ENCODE measurements at regions not wholly inside any gene's neighbourhood (a gene's known extent, or its start where the extent isn't known, plus 50 kb on each side); places are given as distances from the start of the nearest gene placed in this dataset.

- no peak for DNase-seq
Measured at GRCh38 chr4:13248621-13249298, 235.4 kb downstream of the RAB28 start.

GRCh38 chr4:13246107-13246506 is 238.0 kb downstream of the RAB28 start:
- DNase-seq: no peak

GRCh38 chr4:13244444-13244843 is 239.7 kb downstream of the RAB28 start:
- no peak for DNase-seq

- DNase-seq: no peak
Measured at GRCh38 chr4:13243152-13243551, 241.0 kb downstream of the RAB28 start.

GRCh38 chr4:13240066-13240465 is 244.1 kb downstream of the RAB28 start:
- DNase-seq: no peak

DNA sequence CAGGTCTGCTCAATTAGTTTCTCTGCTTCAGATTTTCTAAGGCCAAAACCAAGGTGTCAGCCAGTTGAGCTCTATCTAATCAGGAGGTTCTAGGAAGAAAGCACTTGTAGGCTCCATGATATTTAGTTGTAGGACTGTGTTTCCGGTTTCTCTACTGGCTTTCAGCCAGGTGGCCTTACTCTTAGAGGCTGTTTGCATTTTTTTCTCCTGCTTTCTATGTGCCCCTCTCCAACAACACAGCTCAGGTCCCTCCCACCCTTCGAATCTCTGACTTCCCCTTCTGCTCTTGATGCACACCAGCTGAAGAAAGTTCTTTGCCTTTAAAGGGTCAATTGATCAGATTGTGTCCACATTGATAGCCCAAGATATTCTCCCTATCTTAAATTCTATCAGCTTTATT is 245.2 kb downstream of the RAB28 start:
- DNase-seq: no peak

GRCh38 chr4:13236485-13236884 is 247.7 kb downstream of the RAB28 start:
- DNase-seq: no peak

- DNase-seq: no peak
Measured at GRCh38 chr4:13233755-13234154, 250.4 kb downstream of the RAB28 start.

GRCh38 chr4:13219971-13220370 is 264.2 kb downstream of the RAB28 start:
- no peak for DNase-seq

DNA sequence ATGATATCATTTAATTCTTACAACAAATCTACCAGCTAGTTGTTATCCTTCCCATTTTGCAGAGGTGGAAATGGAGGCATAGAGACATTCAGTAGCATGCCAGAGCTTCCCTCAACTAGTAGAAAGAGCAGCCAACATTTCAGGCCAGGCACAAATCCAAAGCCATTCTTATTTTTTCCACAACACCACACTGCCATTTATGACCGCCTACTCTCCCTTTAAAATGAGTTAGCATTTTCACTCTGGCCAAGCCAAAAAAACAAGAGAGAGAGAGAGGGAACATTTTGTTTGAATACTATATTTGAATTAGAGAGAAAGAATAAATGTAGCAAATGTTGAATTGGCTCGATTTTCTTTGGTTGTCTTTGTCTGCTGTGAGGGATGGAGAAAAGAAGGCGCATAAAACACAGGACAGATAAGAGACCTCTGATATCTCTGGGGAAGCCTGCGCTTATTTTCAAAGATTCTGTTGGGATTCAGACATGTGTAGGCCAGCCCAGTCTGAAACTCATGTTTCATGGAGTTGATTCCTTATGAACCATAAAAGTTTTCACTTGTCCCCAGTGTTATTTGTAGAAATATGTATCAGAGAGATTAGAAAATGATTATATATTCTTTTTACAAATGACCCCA is 265.7 kb downstream of the RAB28 start:
- DNase-seq: no peak

DNA sequence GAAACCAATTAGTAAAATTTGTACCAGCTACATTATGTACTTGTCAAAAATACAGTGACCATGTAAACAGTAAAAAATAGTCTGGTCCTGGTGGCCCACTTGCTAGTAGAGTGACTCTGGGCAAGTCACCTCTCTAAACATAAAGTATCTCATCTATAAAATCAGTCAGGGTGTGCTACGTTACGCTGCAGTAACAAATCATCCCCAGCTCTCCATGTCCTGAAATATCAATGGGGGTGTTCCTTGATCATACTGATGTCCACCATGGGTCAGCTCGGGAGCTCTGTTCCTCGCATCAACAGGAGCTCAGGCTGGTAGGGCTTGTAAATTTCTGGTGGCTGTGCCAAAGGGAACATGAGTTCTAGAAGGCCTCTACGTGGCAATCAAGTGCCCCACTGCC is 268.6 kb downstream of the RAB28 start:
- DNase-seq: no peak

DNA sequence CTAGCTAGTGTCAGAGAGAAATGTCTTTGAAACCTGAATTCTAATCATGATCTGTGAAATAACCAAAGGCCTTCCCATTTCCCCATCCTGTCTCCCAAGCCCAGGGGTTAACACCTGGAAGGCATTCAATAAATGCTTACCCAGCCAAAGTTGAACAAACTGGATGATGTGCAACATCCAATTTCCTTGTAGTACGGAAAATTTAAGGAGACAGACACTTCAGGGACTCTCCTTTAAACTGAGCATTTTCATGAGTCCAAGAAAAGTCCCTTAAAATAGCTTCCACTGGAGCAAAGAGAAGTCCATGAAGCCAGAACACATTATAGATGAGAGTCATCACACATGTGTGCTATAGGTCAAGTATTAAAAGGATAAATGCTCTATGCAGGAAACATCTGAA is 271.2 kb downstream of the RAB28 start:
- no peak for DNase-seq

- DNase-seq: no peak
Measured at GRCh38 chr4:13209600-13209999, 274.5 kb downstream of the RAB28 start.

DNA sequence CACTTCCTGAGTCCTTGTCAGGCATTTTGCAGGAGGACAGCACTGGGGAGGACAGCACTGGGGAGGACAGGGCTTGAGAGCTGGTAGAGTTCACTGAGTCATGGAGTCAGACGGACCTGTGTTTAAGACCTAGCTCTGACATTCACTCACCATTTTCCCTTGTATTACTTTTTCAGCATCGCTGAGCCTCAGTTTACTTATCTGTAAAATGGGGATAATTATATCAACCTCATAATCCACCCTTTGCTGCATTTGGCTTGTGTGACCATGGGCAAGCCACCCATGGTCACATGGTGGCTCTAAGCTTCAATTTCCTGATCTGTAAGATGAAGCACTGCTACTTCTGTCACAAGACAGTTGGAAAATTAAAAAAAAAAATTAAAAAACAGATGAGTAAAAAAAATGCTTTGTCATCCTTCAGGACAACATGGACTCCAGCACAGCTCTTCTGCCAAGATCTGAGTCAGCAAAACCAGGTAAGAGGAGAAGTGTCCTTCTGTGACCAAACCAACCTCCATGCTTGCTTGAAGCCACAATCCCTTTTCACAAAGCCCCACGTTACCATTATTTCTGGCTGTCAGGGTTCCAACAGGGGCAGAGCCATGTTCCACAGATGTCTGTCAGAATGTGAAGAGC is 275.5 kb downstream of the RAB28 start:
- no peak for DNase-seq

- no peak for DNase-seq
Measured at GRCh38 chr4:13207226-13207625, 276.9 kb downstream of the RAB28 start.

- DNase-seq: no peak
Measured at GRCh38 chr4:13203101-13203500, 281.0 kb downstream of the RAB28 start.

DNA sequence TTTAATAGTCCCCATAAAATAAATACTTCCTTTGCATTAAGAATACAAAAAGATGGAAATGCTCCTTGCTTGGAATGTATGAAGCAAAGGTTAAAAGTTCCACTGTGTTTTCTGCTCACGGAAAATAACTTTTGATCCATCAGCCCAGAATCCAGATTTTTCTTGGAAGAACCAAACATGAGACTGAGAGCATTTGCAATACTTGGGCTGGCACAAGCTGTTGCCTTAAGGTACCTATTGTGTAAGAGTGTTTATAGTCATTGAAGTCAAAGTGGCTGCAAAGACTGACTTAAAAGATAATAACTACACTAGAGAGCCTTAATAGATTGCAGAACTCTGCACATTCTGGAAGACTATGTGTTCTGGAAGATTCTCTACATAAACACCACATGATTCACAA is 281.4 kb downstream of the RAB28 start:
- DNase-seq: no peak

DNA sequence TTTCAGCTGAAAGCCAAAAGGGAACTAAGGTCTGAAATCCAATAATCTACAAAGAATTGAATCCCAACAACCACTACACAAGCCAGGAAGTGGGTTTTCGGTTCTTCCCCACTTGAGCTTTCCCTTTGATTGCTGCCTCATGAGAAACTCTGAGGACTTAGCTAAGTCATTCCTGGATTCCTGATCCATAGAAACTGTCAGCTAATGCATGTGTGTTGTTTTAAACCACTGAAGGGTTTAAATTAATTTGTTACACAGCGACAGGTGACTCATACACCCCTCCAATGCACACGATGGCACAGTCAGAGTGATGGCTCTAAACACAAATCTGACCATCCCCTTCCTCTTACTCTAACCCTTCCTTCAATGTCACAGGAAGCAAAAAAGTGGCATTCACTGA is 282.9 kb downstream of the RAB28 start:
- no peak for DNase-seq

DNA sequence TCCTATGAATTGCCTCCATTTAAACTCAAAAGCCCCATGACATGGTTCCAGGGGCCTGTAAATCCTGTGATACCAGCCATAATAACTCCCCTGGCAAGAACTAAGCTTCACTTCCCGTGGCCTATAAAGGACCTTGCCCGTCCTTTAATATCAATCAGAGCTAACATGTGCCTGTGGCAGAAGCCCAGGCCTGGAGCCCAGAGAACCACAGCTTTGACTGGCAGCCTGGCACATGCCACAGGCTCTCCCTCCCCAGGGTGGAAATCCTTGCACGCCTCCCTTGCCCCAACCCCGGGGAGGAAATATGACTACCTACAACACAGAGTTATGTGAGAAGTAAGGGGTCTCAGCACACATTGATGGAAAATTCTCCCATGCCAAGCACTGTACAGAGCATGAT is 287.4 kb downstream of the RAB28 start:
- DNase-seq: no peak

GRCh38 chr4:13193662-13194061 is 290.5 kb downstream of the RAB28 start:
- no peak for DNase-seq

DNA sequence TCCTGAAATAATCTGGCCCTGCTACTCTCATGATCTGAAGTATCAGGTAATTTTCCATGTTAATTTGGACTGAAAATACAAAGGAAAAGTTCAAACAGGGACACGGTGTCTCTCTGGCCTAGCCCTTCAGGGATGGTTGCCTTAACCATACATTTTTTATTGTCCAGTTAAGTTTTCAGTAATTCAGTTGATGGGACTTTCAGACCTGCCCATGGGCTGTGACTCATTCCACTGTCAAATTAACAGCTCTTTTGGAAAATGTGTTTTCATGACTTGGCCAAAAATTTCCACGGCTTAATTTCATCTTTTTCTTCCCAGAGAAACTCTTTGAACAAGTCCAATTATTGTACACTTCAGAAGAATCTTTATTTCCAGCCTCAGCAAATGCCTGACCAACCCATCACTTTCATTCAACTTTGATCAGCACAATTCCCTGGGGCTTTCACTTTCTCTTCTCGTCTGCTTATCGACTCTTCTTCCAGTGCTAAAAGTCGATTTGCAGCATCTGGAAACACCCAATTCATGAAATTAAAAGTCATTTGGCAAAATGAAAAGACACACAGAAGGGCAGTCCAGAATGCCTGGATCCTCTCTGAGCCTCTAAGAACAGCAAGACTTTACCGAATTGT is 293.9 kb downstream of the RAB28 start:
- no peak for DNase-seq

DNA sequence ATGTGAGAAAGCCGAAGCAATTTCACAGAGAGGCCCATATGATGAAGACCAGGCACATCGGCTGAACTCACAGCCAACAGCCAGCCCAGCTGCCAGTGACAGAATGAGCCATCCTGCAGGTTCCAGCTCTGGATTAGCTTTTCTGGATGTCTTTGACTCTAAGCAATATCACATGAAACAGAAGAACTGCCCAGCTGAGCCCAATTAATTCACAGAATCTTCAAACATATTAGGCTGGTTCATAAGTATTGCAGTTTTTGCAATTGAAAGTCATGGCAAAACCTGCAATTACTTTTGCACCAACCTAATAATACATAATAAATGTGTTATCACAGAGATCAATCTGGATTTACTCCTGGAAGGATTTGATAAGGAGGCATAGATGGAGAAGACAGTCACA is 299.9 kb downstream of the RAB28 start:
- no peak for DNase-seq

DNA sequence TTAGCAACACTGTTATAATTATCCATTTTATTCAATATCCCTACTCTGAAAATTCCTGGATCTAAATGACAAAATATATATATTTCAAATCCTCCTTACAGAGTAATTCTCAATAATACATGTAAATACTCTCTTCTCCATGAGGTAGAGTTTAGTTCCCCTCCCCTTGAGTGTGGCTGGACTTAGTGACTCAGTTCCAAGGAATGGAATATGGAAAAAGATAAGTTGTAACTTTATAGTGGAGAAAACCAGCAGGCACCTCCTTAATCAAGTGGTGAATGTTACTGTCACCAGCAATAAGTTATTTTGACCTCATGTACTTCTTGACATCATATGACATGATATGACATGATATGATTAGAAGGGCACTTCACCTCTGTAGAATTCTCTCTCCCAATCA is 302.0 kb downstream of the RAB28 start:
- DNase-seq: no peak

GRCh38 chr4:13181681-13182080 is 302.5 kb downstream of the RAB28 start:
- no peak for DNase-seq
